Lower leg skin (tissue), 4 donors: ENCODE measurements at regions not wholly inside any gene's neighbourhood (a gene's known extent, or its start where the extent isn't known, plus 50 kb on each side); places are given as distances from the start of the nearest gene placed in this dataset.
"Not testable (repeated sequence)": the region's sequence is repeated elsewhere in the genome, so short reads cannot be mapped to it uniquely, and the experiment has no call there.

Source experiments
- DNase-seq, 2 donors: peaks; one replicate each; pipeline ENCODE4 v3.0.0-alpha.2; 2019; ENCODE audit warnings: low spot score in 2 of 2
- H3K4me3 ChIP-seq: fragments of 200-600 bp; sonication (generic); 2 replicates; pipeline ENCODE4 v1.5.1; 2017; ENCODE audit warnings: mild to moderate bottlenecking, low read depth; ENCODE audit not compliant: poor library complexity, severe bottlenecking
- POLR2A ChIP-seq, 2 donors: fragments of 450-650 bp; IDR thresholded peaks; one replicate each; pipeline ENCODE4 v1.6.1; 2016 to 2017; ENCODE audit warnings: antibody characterized with exemption in 2 of 2, mild to moderate bottlenecking in 1 of 2, moderate library complexity in 1 of 2
- WGBS, 2 donors: methylation state at CpG; one replicate each; pipeline ENCODE4 v1.1.5; 2018; 5-methylcytosine and 5-hydroxymethylcytosine counted together
- intact Hi-C: fragments of 100-400 bp; cut with DNase I; formaldehyde crosslinking; loops from one replicate; pipeline ENCODE4 v1.15.0; 2023; ENCODE audit warnings: low total_unique reads
- TF ChIP-seq, protein P1 (sequence below), 3 donors: fragments of 450-650 bp; IDR thresholded peaks; one replicate each; pipeline ENCODE4 v1.5.1; 2016; ENCODE audit warnings: antibody characterized with exemption in 3 of 3, mild to moderate bottlenecking in 3 of 3, moderate library complexity in 2 of 3

DNA sequence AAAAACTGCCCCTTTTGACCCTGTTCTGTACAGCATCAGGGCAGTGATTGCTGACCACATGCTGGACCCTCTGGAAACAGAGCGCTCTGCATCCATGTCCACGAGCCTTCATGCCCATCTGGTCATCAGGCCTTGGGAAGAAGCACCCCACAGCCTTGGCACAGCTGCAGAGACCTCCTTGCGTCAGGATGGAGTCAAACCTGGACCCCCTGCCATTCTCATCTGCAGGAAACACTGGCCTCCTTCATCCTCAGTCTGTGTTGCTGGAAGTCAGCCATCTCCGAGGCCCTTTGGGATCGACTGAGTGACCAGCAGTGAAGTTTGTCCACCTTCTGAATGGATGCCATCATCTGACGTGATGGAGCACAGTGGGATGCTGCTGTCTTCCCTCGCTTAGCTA lies 2138.3 kb upstream of the DEFB115 start:
- intact Hi-C loops: no loop called here
- WGBS, 2 donors: 69 to 77% methylated on average over 7 of the region's 7 CpGs
- no peak for DNase-seq
- no peak for TF ChIP-seq POLR2A (IDR thresholded peaks at IDR 0.05)
- TF ChIP-seq, protein P1, sequence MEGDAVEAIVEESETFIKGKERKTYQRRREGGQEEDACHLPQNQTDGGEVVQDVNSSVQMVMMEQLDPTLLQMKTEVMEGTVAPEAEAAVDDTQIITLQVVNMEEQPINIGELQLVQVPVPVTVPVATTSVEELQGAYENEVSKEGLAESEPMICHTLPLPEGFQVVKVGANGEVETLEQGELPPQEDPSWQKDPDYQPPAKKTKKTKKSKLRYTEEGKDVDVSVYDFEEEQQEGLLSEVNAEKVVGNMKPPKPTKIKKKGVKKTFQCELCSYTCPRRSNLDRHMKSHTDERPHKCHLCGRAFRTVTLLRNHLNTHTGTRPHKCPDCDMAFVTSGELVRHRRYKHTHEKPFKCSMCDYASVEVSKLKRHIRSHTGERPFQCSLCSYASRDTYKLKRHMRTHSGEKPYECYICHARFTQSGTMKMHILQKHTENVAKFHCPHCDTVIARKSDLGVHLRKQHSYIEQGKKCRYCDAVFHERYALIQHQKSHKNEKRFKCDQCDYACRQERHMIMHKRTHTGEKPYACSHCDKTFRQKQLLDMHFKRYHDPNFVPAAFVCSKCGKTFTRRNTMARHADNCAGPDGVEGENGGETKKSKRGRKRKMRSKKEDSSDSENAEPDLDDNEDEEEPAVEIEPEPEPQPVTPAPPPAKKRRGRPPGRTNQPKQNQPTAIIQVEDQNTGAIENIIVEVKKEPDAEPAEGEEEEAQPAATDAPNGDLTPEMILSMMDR (IDR thresholded peaks at IDR 0.05): no peak
- no peak overlapping the region for H3K4me3 ChIP-seq

DNA sequence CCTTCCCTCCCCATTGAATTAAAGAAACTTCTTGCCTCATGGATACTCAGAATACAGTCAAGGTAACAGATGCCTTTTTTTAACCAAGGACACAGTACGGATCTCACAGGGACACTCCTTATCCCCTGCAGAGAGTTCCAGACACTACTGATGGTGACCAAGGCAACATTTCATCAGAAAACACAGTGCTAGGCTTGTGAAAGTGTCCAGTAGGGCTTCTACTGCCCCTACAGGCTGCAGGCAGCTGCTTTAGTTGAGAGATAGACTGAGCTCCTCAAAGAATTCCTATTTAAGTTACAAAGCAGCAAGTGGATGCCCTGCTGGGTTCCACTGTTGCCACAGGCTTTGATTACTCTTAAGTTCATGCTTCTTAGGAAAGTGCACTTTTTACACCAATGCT lies 2137.8 kb upstream of the DEFB115 start:
- DNase-seq, H3K4me3 ChIP-seq, intact Hi-C loops: not testable (repeated sequence)
- 49 to 58% methylated on average over 1 of the region's 1 CpG for WGBS, 2 donors

DNA sequence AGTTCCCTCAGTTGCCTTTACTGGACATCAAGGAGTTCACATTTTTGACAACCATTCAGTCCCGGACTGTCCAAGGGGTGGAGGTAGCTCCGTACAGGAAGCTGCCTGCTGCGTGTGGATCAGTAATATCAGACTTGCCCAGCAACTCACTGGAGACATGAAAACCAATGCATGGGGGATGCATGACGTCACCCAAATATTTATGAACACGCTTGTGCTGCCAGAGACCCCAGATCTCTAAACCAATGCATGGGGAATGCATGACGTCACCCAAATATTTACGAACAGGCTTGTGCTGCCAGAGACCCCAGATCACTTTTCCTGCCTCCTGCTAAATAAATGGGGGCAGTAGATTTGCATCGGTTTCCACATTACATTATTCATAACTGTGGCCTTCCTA lies 2137.4 kb upstream of the DEFB115 start:
- DNase-seq, H3K4me3 ChIP-seq, intact Hi-C loops: not testable (repeated sequence)
- WGBS, 2 donors: 41 to 44% methylated on average over 8 of the region's 8 CpGs

- H3K4me3 ChIP-seq, intact Hi-C loops, DNase-seq: not testable (repeated sequence)
- WGBS, 2 donors: 14 to 29% methylated on average over 2 of the region's 2 CpGs
Observed at GRCh38 chr20:29120575-29120974, 2136.9 kb upstream of the DEFB115 start.

DNA sequence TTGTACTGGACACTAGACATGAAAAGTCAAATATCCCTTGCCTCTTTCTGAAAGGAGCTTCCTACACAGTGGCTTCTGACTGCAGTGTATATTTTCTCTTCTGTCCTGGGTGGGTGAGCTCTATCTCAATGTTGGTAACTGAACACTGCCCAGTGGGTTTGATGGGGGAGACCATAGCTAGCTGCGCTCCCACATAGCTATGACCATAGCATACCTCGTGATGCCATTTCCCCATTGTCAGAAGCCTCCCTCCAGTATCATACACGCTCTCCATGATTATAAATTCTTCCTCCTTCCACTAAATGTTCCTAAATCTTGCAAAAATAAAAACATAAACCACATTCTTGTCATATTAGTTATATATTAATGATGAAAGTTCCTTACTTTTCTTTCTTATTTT lies 2134.7 kb upstream of the DEFB115 start:
- WGBS, 2 donors: 42 to 50% methylated on average over 3 of the region's 3 CpGs
- H3K4me3 ChIP-seq, DNase-seq, intact Hi-C loops: not testable (repeated sequence)

- TF ChIP-seq POLR2A (IDR thresholded peaks at IDR 0.05): no peak
- TF ChIP-seq, protein P1 (IDR thresholded peaks at IDR 0.05): no peak
- no peak overlapping the region for H3K4me3 ChIP-seq
Observed at GRCh38 chr20:29123861-29124260, 2133.6 kb upstream of the DEFB115 start.

More at GRCh38 chr20:29123861-29124260, 2133.6 kb upstream of the DEFB115 start:
- WGBS, 2 donors: 66 to 67% methylated on average over 1 of the region's 1 CpG
- DNase-seq: no peak
- intact Hi-C loops: no loop called here
